SK-N-SH treated with all-trans-retinoic acid at 6 μM for 48 hours (cell line): ENCODE measurements at regions not wholly inside any gene's neighbourhood (a gene's known extent, or its start where the extent isn't known, plus 50 kb on each side); places are given as distances from the start of the nearest gene placed in this dataset.

Experiments
- ATAC-seq: fragments of 200-7000 bp; cut with Tn5 transposase; 3 replicates; pipeline ENCODE4 v1.9.1; 2020; ENCODE audit warnings: mild to moderate bottlenecking, moderate library complexity
- ARNTL ChIP-seq: fragments of 450-650 bp; formaldehyde crosslinking; IDR thresholded peaks from 2 replicates; pipeline ENCODE4 v1.5.0; 2020; ENCODE audit warnings: low read depth, mild to moderate bottlenecking, moderate library complexity, borderline replicate concordance
- BACH2 ChIP-seq: fragments of 250-450 bp; sonication (Bioruptor Pico); IDR thresholded peaks from 2 replicates; pipeline ENCODE4 v1.9.0; 2021; ENCODE audit warnings: mild to moderate bottlenecking, borderline replicate concordance
- CSDC2 ChIP-seq: fragments of 250-450 bp; sonication (Bioruptor Pico); IDR thresholded peaks from 2 replicates; pipeline ENCODE4 v1.5.0; 2020; ENCODE audit warnings: mild to moderate bottlenecking, moderate library complexity
- GLIS3 ChIP-seq: fragments of 250-450 bp; sonication (Bioruptor Pico); IDR thresholded peaks from 2 replicates; pipeline ENCODE4 v1.5.0; 2020; ENCODE audit warnings: mild to moderate bottlenecking, moderate library complexity
- ISL1 ChIP-seq: fragments of 250-450 bp; sonication (Bioruptor Pico); IDR thresholded peaks from 2 replicates; pipeline ENCODE4 v2.1.2; 2022; ENCODE audit warnings: mild to moderate bottlenecking, moderate library complexity
- OSR1 ChIP-seq: fragments of 250-450 bp; sonication (Bioruptor Pico); IDR thresholded peaks from 2 replicates; pipeline ENCODE4 v1.8.0; 2022; ENCODE audit warnings: moderate library complexity, mild to moderate bottlenecking, inconsistent platforms
- POU6F1 ChIP-seq: fragments of 250-450 bp; sonication (Bioruptor Pico); IDR thresholded peaks from 2 replicates; pipeline ENCODE4 v1.8.0; 2021; ENCODE audit warnings: low read depth, mild to moderate bottlenecking, moderate library complexity, borderline replicate concordance
- SNAI2 ChIP-seq: fragments of 250-450 bp; sonication (Bioruptor Pico); IDR thresholded peaks from 2 replicates; pipeline ENCODE4 v1.5.0; 2020; ENCODE audit warnings: mild to moderate bottlenecking, moderate library complexity
- TCF4 ChIP-seq: fragments of 250-450 bp; sonication (Bioruptor Pico); IDR thresholded peaks from 2 replicates; pipeline ENCODE4 v1.8.0; 2021; ENCODE audit warnings: mild to moderate bottlenecking, moderate library complexity, borderline replicate concordance
- TOX ChIP-seq: fragments of 250-450 bp; sonication (Bioruptor Pico); IDR thresholded peaks from 2 replicates; pipeline ENCODE4 v1.8.0; 2021; ENCODE audit warnings: mild to moderate bottlenecking, moderate library complexity, borderline replicate concordance
- ZC3H10 ChIP-seq: fragments of 250-450 bp; sonication (Bioruptor Pico); IDR thresholded peaks from 2 replicates; pipeline ENCODE4 v1.5.1; 2021; ENCODE audit warnings: mild to moderate bottlenecking, moderate library complexity
- ZFP3 ChIP-seq: fragments of 250-450 bp; sonication (Bioruptor Pico); IDR thresholded peaks from 2 replicates; pipeline ENCODE4 v1.5.0; 2020; ENCODE audit warnings: mild to moderate bottlenecking, moderate library complexity
- ZFP30 ChIP-seq: fragments of 450-650 bp; formaldehyde crosslinking; IDR thresholded peaks from 2 replicates; pipeline ENCODE4 v1.5.0; 2022; ENCODE audit warnings: mild to moderate bottlenecking, moderate library complexity
- ZNF565 ChIP-seq: fragments of 450-650 bp; formaldehyde crosslinking; conservative IDR thresholded peaks from 2 replicates; pipeline ENCODE4 v1.5.0; 2020; ENCODE audit warnings: low read depth, mild to moderate bottlenecking, moderate library complexity
- ZNF70 ChIP-seq: fragments of 450-650 bp; formaldehyde crosslinking; IDR thresholded peaks from 2 replicates; pipeline ENCODE4 v1.5.0; 2020; ENCODE audit warnings: mild to moderate bottlenecking, moderate library complexity
- TF ChIP-seq, protein P1 (sequence below): fragments of 250-450 bp; sonication (Bioruptor Pico); IDR thresholded peaks from 2 replicates; pipeline ENCODE4 v1.8.0; 2020; ENCODE audit warnings: mild to moderate bottlenecking, moderate library complexity, borderline replicate concordance
- TF ChIP-seq, protein P2 (sequence below): fragments of 250-450 bp; sonication (Bioruptor Pico); IDR thresholded peaks from 2 replicates; pipeline ENCODE4 v1.5.1; 2020; ENCODE audit warnings: low read depth, mild to moderate bottlenecking, moderate library complexity
- TF ChIP-seq, protein P3 (sequence below): fragments of 250-450 bp; sonication (Bioruptor Pico); IDR thresholded peaks from 2 replicates; pipeline ENCODE4 v1.5.1; 2021; ENCODE audit warnings: mild to moderate bottlenecking, moderate library complexity
- TF ChIP-seq, protein P4 (sequence below): fragments of 250-450 bp; sonication (Bioruptor Pico); IDR thresholded peaks from 2 replicates; pipeline ENCODE4 v1.5.0; 2020; ENCODE audit warnings: mild to moderate bottlenecking, moderate library complexity

DNA sequence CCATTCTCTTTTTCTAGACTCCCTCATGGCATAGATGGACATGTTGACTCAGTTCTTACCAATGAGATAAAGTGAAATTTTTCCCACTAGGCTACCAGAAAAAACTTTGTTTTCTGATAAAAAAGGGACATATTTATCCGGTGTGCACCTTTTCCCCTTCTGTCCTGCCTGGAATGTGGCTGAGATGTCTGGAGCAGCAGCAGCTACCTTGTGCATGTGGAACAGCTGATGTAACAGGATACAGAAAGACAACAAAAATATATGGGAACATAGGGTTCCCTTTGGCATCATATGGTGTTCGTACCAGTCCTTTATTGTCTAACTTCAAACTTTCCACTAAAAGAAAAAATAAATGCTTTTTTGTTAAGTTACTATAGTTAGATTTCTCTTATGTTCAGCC, 460.2 kb upstream of the HS6ST1 start:
- ATAC-seq = no peak
- TF ChIP-seq ZC3H10 (CRISPR knock-in tag) (no peak), ZNF70 (CRISPR knock-in tag) (no peak), ZFP30 (CRISPR knock-in tag) (no peak), TOX (CRISPR knock-in tag) (no peak), ZFP3 (CRISPR knock-in tag) (no peak), ZNF565 (CRISPR knock-in tag) (no peak), ISL1 (CRISPR knock-in tag) (no peak)
- TF ChIP-seq, protein P1, sequence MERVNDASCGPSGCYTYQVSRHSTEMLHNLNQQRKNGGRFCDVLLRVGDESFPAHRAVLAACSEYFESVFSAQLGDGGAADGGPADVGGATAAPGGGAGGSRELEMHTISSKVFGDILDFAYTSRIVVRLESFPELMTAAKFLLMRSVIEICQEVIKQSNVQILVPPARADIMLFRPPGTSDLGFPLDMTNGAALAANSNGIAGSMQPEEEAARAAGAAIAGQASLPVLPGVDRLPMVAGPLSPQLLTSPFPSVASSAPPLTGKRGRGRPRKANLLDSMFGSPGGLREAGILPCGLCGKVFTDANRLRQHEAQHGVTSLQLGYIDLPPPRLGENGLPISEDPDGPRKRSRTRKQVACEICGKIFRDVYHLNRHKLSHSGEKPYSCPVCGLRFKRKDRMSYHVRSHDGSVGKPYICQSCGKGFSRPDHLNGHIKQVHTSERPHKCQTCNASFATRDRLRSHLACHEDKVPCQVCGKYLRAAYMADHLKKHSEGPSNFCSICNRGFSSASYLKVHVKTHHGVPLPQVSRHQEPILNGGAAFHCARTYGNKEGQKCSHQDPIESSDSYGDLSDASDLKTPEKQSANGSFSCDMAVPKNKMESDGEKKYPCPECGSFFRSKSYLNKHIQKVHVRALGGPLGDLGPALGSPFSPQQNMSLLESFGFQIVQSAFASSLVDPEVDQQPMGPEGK (CRISPR knock-in tag) = no peak

GRCh38 chr2:128779301-128780095, 460.8 kb upstream of the HS6ST1 start:
- no peak for TF ChIP-seq ZFP30 (CRISPR knock-in tag)
- no peak for ATAC-seq

- TF ChIP-seq SNAI2 (no peak), ZC3H10 (CRISPR knock-in tag) (no peak), TOX (CRISPR knock-in tag) (no peak), CSDC2 (CRISPR knock-in tag) (no peak), TCF4 (CRISPR knock-in tag) (no peak), POU6F1 (no peak), ISL1 (CRISPR knock-in tag) (no peak), ZNF565 (CRISPR knock-in tag) (no peak), ARNTL (no peak), BACH2 (CRISPR knock-in tag) (no peak), ZNF70 (CRISPR knock-in tag) (no peak), OSR1 (no peak), ZFP30 (CRISPR knock-in tag) (no peak), GLIS3 (CRISPR knock-in tag) (no peak)
- TF ChIP-seq, protein P2, sequence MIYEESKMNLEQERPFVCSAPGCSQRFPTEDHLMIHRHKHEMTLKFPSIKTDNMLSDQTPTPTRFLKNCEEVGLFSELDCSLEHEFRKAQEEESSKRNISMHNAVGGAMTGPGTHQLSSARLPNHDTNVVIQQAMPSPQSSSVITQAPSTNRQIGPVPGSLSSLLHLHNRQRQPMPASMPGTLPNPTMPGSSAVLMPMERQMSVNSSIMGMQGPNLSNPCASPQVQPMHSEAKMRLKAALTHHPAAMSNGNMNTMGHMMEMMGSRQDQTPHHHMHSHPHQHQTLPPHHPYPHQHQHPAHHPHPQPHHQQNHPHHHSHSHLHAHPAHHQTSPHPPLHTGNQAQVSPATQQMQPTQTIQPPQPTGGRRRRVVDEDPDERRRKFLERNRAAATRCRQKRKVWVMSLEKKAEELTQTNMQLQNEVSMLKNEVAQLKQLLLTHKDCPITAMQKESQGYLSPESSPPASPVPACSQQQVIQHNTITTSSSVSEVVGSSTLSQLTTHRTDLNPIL (CRISPR knock-in tag) = no peak
- TF ChIP-seq, protein P3, sequence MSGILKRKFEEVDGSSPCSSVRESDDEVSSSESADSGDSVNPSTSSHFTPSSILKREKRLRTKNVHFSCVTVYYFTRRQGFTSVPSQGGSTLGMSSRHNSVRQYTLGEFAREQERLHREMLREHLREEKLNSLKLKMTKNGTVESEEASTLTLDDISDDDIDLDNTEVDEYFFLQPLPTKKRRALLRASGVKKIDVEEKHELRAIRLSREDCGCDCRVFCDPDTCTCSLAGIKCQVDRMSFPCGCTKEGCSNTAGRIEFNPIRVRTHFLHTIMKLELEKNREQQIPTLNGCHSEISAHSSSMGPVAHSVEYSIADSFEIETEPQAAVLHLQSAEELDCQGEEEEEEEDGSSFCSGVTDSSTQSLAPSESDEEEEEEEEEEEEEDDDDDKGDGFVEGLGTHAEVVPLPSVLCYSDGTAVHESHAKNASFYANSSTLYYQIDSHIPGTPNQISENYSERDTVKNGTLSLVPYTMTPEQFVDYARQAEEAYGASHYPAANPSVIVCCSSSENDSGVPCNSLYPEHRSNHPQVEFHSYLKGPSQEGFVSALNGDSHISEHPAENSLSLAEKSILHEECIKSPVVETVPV (CRISPR knock-in tag) = no peak
- TF ChIP-seq, protein P4, sequence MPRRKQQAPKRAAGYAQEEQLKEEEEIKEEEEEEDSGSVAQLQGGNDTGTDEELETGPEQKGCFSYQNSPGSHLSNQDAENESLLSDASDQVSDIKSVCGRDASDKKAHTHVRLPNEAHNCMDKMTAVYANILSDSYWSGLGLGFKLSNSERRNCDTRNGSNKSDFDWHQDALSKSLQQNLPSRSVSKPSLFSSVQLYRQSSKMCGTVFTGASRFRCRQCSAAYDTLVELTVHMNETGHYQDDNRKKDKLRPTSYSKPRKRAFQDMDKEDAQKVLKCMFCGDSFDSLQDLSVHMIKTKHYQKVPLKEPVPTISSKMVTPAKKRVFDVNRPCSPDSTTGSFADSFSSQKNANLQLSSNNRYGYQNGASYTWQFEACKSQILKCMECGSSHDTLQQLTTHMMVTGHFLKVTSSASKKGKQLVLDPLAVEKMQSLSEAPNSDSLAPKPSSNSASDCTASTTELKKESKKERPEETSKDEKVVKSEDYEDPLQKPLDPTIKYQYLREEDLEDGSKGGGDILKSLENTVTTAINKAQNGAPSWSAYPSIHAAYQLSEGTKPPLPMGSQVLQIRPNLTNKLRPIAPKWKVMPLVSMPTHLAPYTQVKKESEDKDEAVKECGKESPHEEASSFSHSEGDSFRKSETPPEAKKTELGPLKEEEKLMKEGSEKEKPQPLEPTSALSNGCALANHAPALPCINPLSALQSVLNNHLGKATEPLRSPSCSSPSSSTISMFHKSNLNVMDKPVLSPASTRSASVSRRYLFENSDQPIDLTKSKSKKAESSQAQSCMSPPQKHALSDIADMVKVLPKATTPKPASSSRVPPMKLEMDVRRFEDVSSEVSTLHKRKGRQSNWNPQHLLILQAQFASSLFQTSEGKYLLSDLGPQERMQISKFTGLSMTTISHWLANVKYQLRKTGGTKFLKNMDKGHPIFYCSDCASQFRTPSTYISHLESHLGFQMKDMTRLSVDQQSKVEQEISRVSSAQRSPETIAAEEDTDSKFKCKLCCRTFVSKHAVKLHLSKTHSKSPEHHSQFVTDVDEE (CRISPR knock-in tag) = no peak
- TF ChIP-seq, all 23 proteins: peak for 0
- no peak for ATAC-seq
Observed at GRCh38 chr2:128780434-128781080, 461.9 kb upstream of the HS6ST1 start.
